Tibial artery (tissue), 4 donors: ENCODE measurements at regions not wholly inside any gene's neighbourhood (a gene's known extent, or its start where the extent isn't known, plus 50 kb on each side); places are given as distances from the start of the nearest gene placed in this dataset.

Source experiments
- DNase-seq, 2 donors: peaks; one replicate each; pipeline ENCODE4 v3.0.0-alpha.2; 2019
- H3K27ac ChIP-seq, 2 donors: fragments of 200-600 bp; sonication (generic) in 1 of 2; 1 replicate in 1 of 2; 2 replicates in 1 of 2; pipeline ENCODE4 v1.5.1; 2018 to 2019; ENCODE audit warnings: mild to moderate bottlenecking in 1 of 2
- H3K27me3 ChIP-seq, 2 donors: fragments of 200-600 bp; sonication (generic) in 1 of 2; one replicate each; pipeline versions ENCODE4 v1.5.1 to v1.6.0; 2016 to 2019
- H3K36me3 ChIP-seq, 3 donors: fragments of 200-600 bp; sonication (generic) in 2 of 3; one replicate each; pipeline ENCODE4 v1.5.1; 2016 to 2019; ENCODE audit warnings: mild to moderate bottlenecking in 2 of 3
- H3K4me1 ChIP-seq, 4 donors: fragments of 200-600 bp; sonication (generic) in 2 of 4; 1 replicate in 3 of 4; 2 replicates in 1 of 4; pipeline ENCODE4 v1.5.1; 2016 to 2019
- H3K4me3 ChIP-seq, 2 donors: fragments of 200-600 bp; sonication (generic) in 1 of 2; 1 replicate in 1 of 2; 2 replicates in 1 of 2; pipeline ENCODE4 v1.5.1; 2018 to 2019; ENCODE audit warnings: mild to moderate bottlenecking in 2 of 2
- H3K9me3 ChIP-seq, 3 donors: fragments of 200-600 bp; sonication (generic) in 1 of 3; one replicate each; pipeline ENCODE4 v1.5.1; 2016 to 2019
- intact Hi-C: fragments of 100-400 bp; cut with DNase I; formaldehyde crosslinking; loops from one replicate; pipeline ENCODE4 v1.15.0; 2023; ENCODE audit warnings: low total_unique reads
- TF ChIP-seq, protein P1 (sequence below), 2 experiments: fragments of 200-600 bp in 1 of 2; fragments of 450-650 bp in 1 of 2; IDR thresholded peaks; one replicate each; pipeline ENCODE4 v1.5.1; 2017 to 2019; ENCODE audit warnings: antibody characterized with exemption in 2 of 2, mild to moderate bottlenecking in 1 of 2, moderate library complexity in 1 of 2

DNA sequence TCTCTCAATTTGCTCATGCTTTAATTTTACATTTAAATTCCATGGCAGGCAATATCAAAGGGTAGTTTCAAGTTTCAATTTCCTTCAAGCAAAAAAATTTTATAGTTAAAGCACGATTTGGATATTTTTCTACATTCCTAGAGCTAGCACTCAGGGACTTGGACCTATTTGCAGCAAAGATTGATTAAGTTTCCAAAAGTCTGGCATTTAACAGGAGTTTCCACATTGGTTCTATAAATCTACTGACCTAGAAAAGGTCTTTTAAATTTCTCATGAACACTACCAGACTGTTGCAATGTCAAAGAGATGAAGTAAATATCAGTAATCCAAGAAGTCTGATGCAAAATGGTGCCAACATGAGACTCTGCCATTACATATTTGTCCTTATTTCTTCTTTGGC, 253.7 kb upstream of the LINC00305 start:
- Histone ChIP-seq H3K27ac (no peak overlapping the region), H3K4me1 (no peaks in the 10 kb centered on the region), H3K36me3 (no peaks in the 10 kb centered on the region), H3K27me3 (no peaks in the 10 kb centered on the region), H3K4me3 (no peak overlapping the region), H3K9me3 (no peaks in the 10 kb centered on the region)
- intact Hi-C loops = no loop called here
- TF ChIP-seq, protein P1, sequence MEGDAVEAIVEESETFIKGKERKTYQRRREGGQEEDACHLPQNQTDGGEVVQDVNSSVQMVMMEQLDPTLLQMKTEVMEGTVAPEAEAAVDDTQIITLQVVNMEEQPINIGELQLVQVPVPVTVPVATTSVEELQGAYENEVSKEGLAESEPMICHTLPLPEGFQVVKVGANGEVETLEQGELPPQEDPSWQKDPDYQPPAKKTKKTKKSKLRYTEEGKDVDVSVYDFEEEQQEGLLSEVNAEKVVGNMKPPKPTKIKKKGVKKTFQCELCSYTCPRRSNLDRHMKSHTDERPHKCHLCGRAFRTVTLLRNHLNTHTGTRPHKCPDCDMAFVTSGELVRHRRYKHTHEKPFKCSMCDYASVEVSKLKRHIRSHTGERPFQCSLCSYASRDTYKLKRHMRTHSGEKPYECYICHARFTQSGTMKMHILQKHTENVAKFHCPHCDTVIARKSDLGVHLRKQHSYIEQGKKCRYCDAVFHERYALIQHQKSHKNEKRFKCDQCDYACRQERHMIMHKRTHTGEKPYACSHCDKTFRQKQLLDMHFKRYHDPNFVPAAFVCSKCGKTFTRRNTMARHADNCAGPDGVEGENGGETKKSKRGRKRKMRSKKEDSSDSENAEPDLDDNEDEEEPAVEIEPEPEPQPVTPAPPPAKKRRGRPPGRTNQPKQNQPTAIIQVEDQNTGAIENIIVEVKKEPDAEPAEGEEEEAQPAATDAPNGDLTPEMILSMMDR (IDR thresholded peaks at IDR 0.05) = no peak
- no peak for DNase-seq

DNA sequence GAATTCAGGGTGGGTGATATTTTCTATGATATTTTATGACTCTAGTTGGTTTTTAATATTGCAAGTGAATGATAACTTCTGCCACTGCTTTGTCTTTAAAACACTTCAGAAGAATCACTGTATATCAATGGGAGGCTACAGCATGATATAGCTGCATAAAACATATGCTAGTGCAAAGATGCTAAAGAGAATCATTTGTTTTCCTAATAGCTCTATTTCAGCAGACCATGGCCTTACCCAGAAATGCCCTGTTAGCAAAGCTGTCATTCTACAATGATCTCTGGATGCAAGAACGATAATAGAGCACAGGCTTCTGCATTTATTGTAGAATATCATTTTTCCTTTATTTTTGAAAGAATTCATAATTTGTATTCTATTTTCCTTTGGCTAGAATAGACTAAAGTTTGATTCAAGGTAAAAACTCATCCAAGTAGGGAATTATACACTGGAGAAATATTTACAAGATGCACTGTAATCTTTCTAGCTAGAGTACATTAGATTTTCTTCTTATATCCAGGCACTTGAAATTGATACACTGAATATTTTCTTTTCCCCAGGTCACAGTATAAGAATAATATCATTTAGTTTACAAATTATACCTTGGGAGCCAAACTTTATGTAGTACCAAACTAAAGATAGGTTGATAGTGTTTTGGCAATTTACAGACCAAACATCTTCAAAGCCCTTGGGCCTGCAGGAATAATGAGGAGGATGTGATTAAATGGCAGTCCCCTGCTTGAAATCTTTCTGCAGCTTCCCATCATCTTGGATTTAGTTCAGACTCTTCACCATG, 252.6 kb upstream of the LINC00305 start:
- H3K36me3 ChIP-seq = no peaks in the 10 kb centered on the region
- intact Hi-C loops = no loop called here
- no peak overlapping the region for H3K27ac ChIP-seq
- H3K27me3 ChIP-seq = no peaks in the 10 kb centered on the region
- no peaks in the 10 kb centered on the region for H3K4me1 ChIP-seq
- TF ChIP-seq, protein P1 (IDR thresholded peaks at IDR 0.05) = no peak
- no peaks in the 10 kb centered on the region for H3K9me3 ChIP-seq
- DNase-seq = no peak
- no peak overlapping the region for H3K4me3 ChIP-seq

DNA sequence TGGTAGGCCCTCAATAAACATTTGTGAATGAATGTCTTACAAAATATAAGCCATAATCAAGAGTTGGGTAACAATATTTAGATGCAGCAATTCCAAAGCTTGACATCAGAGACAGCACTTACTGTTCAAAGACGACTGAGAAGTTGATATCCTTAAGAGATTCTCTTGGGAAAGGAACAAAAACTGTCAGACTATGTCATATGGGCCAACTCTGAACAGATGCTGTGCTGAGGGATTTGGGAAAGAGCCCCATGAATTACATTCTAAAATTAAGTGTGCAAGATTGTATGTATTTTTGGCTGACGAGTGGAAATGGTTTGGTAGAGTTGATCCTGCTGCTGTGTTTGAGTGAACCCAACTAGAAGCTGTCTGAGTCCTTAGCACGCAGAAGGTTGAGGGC, 250.7 kb upstream of the LINC00305 start:
- Histone ChIP-seq H3K27me3 (no peaks in the 10 kb centered on the region), H3K4me3 (no peak overlapping the region), H3K27ac (no peak overlapping the region), H3K4me1 (no peaks in the 10 kb centered on the region), H3K9me3 (no peaks in the 10 kb centered on the region), H3K36me3 (no peaks in the 10 kb centered on the region)
- intact Hi-C loops = no loop called here
- TF ChIP-seq, protein P1 (IDR thresholded peaks at IDR 0.05) = no peak
- no peak for DNase-seq

DNA sequence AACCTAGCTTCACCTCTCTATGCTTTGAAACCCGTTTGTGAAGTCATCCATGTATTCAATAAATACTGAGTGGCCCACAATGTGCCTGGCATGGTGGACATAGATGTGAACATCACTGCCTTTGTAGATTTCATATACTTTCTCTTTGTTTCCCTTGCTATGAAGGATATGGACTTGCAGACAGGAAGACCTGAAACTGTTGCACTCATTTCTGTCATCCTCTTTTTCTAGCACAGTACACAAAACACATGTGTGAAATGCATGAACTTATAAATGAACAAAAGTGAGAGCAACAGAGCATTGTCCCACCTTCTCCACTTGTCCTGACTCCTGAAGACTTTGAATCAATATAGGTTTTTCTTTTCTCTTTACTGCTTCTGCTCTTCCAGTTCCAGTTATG, 249.4 kb upstream of the LINC00305 start:
- no peak for DNase-seq
- intact Hi-C loops = no loop called here

DNA sequence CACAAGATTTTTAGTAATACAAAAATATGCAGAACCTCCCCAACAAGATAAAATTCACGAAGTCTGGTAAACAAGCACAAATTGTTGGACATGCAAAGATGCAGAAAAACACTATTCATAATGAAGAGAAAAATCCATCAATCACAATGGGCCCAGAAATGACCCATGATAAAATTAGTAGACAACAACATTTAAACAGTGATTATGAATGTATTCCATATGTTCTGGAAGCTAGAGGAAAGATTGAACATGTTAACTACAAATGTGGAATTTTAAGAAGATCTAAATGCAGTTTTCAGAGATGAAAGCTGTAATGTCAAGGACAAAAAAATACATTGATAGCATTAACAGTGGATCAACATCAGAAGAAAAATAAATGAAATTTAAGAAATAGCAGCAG, 243.3 kb upstream of the LINC00305 start:
- no peaks in the 10 kb centered on the region for H3K4me1 ChIP-seq
- no peak overlapping the region for H3K4me3 ChIP-seq
- H3K27ac ChIP-seq = no peak overlapping the region
- TF ChIP-seq, protein P1 (IDR thresholded peaks at IDR 0.05) = no peak
- no peaks in the 10 kb centered on the region for H3K9me3 ChIP-seq
- H3K36me3 ChIP-seq = no peaks in the 10 kb centered on the region
- intact Hi-C loops = no loop called here
- H3K27me3 ChIP-seq = no peaks in the 10 kb centered on the region
- no peak for DNase-seq

More for the DNA sequence above, 249.4 kb upstream of the LINC00305 start:
- Histone ChIP-seq H3K4me1 (no peaks in the 10 kb centered on the region), H3K4me3 (no peak overlapping the region), H3K27ac (no peak overlapping the region), H3K9me3 (no peaks in the 10 kb centered on the region), H3K27me3 (no peaks in the 10 kb centered on the region), H3K36me3 (no peaks in the 10 kb centered on the region)
- TF ChIP-seq, protein P1 (IDR thresholded peaks at IDR 0.05) = no peak
